Mucosa of rectum (tissue), 2 donors: ENCODE measurements at regions not wholly inside any gene's neighbourhood (a gene's known extent, or its start where the extent isn't known, plus 50 kb on each side); places are given as distances from the start of the nearest gene placed in this dataset.

Experiments
- H3K27ac ChIP-seq, 2 donors: one replicate each; pipeline ENCODE4 v1.7.0; 2013; ENCODE audit warnings: inconsistent platforms in 2 of 2, low read depth in 2 of 2, low read length in 2 of 2
- H3K27me3 ChIP-seq, 2 donors: one replicate each; pipeline ENCODE4 v1.7.0; 2013; ENCODE audit warnings: low read length in 2 of 2; ENCODE audit not compliant: control insufficient read depth in 2 of 2, insufficient read depth in 2 of 2
- H3K36me3 ChIP-seq, 2 donors: one replicate each; pipeline ENCODE4 v1.7.0; 2013; ENCODE audit warnings: low read length in 2 of 2; ENCODE audit not compliant: control insufficient read depth in 2 of 2, insufficient read depth in 2 of 2
- H3K4me1 ChIP-seq, 2 donors: one replicate each; pipeline ENCODE4 v1.7.0; 2013; ENCODE audit warnings: low read length in 2 of 2, mild to moderate bottlenecking in 1 of 2; ENCODE audit not compliant: control insufficient read depth in 2 of 2, insufficient read depth in 2 of 2
- H3K4me3 ChIP-seq, 2 donors: one replicate each; pipeline ENCODE4 v1.7.0; 2013; ENCODE audit warnings: low read length in 2 of 2
- H3K9ac ChIP-seq, 2 donors: one replicate each; pipeline ENCODE4 v1.7.0; 2013; ENCODE audit warnings: low read length in 2 of 2, low read depth in 1 of 2, mild to moderate bottlenecking in 1 of 2
- H3K9me3 ChIP-seq, 2 donors: one replicate each; pipeline ENCODE4 v1.7.0; 2013; ENCODE audit warnings: low read length in 2 of 2; ENCODE audit not compliant: control insufficient read depth in 2 of 2
- donor health status: healthy.
- donor health status: Normal muscosa, but diverticular disease.

- H3K36me3 ChIP-seq: no peaks in the 10 kb centered on the region
- H3K27ac ChIP-seq: no peak overlapping the region
- no peak overlapping the region for H3K9ac ChIP-seq
- H3K27me3 ChIP-seq: peaks cover 0 to 2% of the 10 kb centered on the region in 2 donors
- no peaks in the 10 kb centered on the region for H3K9me3 ChIP-seq
- no peak overlapping the region for H3K4me3 ChIP-seq
- H3K4me1 ChIP-seq: no peaks in the 10 kb centered on the region
Measured at GRCh38 chr2:120465989-120466703, 120.2 kb downstream of the INHBB start.

- Histone ChIP-seq H3K9me3 (no peaks in the 10 kb centered on the region), H3K4me1 (no peaks in the 10 kb centered on the region), H3K9ac (no peak overlapping the region), H3K4me3 (no peak overlapping the region), H3K36me3 (no peaks in the 10 kb centered on the region), H3K27me3 (peaks cover 0 to 2% of the 10 kb centered on the region in 2 donors), H3K27ac (no peak overlapping the region)
Measured at GRCh38 chr2:120466704-120467054, 120.7 kb downstream of the INHBB start.

GRCh38 chr2:120468136-120468535 is 122.2 kb downstream of the INHBB start:
- H3K4me1 ChIP-seq: no peaks in the 10 kb centered on the region

GRCh38 chr2:120469426-120469825 is 123.5 kb downstream of the INHBB start:
- Histone ChIP-seq H3K36me3 (no peaks in the 10 kb centered on the region), H3K9ac (no peak overlapping the region), H3K27ac (no peak overlapping the region), H3K4me1 (peaks cover 0 to 6% of the 10 kb centered on the region in 2 donors), H3K9me3 (no peaks in the 10 kb centered on the region), H3K4me3 (no peak overlapping the region), H3K27me3 (no peaks in the 10 kb centered on the region)

More at GRCh38 chr2:120468136-120468535, 122.2 kb downstream of the INHBB start:
- H3K27ac ChIP-seq: no peak overlapping the region
- H3K9me3 ChIP-seq: no peaks in the 10 kb centered on the region
- H3K36me3 ChIP-seq: no peaks in the 10 kb centered on the region
- no peak overlapping the region for H3K4me3 ChIP-seq
- H3K9ac ChIP-seq: no peak overlapping the region
- peaks cover 0 to 2% of the 10 kb centered on the region in 2 donors for H3K27me3 ChIP-seq

GRCh38 chr2:120470041-120470965 is 124.4 kb downstream of the INHBB start:
- Histone ChIP-seq H3K27ac (peak overlapping the region in 1 of 2 donors; percentile 15), H3K4me1 (peaks cover 0 to 6% of the 10 kb centered on the region in 2 donors), H3K27me3 (no peaks in the 10 kb centered on the region), H3K9me3 (no peaks in the 10 kb centered on the region), H3K9ac (no peak overlapping the region), H3K4me3 (no peak overlapping the region), H3K36me3 (no peaks in the 10 kb centered on the region)

- H3K4me3 ChIP-seq: no peak overlapping the region
- no peak overlapping the region for H3K9ac ChIP-seq
- no peak overlapping the region for H3K27ac ChIP-seq
- no peaks in the 10 kb centered on the region for H3K27me3 ChIP-seq
- H3K9me3 ChIP-seq: no peaks in the 10 kb centered on the region
- no peaks in the 10 kb centered on the region for H3K36me3 ChIP-seq
- peaks cover 0 to 6% of the 10 kb centered on the region in 2 donors for H3K4me1 ChIP-seq
Measured at GRCh38 chr2:120471166-120471565, 125.2 kb downstream of the INHBB start.

GRCh38 chr2:120472031-120472430 is 126.1 kb downstream of the INHBB start:
- Histone ChIP-seq H3K27ac (no peak overlapping the region), H3K27me3 (no peaks in the 10 kb centered on the region), H3K4me3 (no peak overlapping the region), H3K36me3 (no peaks in the 10 kb centered on the region), H3K4me1 (peaks cover 0 to 6% of the 10 kb centered on the region in 2 donors), H3K9me3 (no peaks in the 10 kb centered on the region), H3K9ac (no peak overlapping the region)

- peaks cover 0 to 6% of the 10 kb centered on the region in 2 donors for H3K4me1 ChIP-seq
- H3K36me3 ChIP-seq: no peaks in the 10 kb centered on the region
- no peak overlapping the region for H3K4me3 ChIP-seq
- no peaks in the 10 kb centered on the region for H3K27me3 ChIP-seq
- no peak overlapping the region for H3K9ac ChIP-seq
- H3K27ac ChIP-seq: no peak overlapping the region
- H3K9me3 ChIP-seq: no peaks in the 10 kb centered on the region
Measured at GRCh38 chr2:120472891-120473309, 127.0 kb downstream of the INHBB start.

GRCh38 chr2:120473522-120474271 is 127.8 kb downstream of the INHBB start:
- Histone ChIP-seq H3K4me3 (no peak overlapping the region), H3K4me1 (peaks cover 0 to 6% of the 10 kb centered on the region in 2 donors), H3K27ac (no peak overlapping the region), H3K9ac (no peak overlapping the region), H3K36me3 (no peaks in the 10 kb centered on the region), H3K27me3 (no peaks in the 10 kb centered on the region), H3K9me3 (no peaks in the 10 kb centered on the region)
